IMR-90 (cell line): ENCODE measurements at regions not wholly inside any gene's neighbourhood (a gene's known extent, or its start where the extent isn't known, plus 50 kb on each side); places are given as distances from the start of the nearest gene placed in this dataset.

Experiments used
- CEBPB ChIP-seq: IDR thresholded peaks from 2 replicates; pipeline ENCODE4 v1.6.1; 2012; ENCODE audit warnings: low read depth, low read length, improper control_type of control experiment
- CTCF ChIP-seq: conservative IDR thresholded peaks from 2 replicates; pipeline ENCODE4 v1.5.1; 2012; ENCODE audit warnings: mild to moderate bottlenecking, low read depth, low read length, improper control_type of control experiment
- POLR2A ChIP-seq: IDR thresholded peaks from 2 replicates; pipeline ENCODE4 v1.6.1; 2012; ENCODE audit warnings: mild to moderate bottlenecking, low read depth, low read length

DNA sequence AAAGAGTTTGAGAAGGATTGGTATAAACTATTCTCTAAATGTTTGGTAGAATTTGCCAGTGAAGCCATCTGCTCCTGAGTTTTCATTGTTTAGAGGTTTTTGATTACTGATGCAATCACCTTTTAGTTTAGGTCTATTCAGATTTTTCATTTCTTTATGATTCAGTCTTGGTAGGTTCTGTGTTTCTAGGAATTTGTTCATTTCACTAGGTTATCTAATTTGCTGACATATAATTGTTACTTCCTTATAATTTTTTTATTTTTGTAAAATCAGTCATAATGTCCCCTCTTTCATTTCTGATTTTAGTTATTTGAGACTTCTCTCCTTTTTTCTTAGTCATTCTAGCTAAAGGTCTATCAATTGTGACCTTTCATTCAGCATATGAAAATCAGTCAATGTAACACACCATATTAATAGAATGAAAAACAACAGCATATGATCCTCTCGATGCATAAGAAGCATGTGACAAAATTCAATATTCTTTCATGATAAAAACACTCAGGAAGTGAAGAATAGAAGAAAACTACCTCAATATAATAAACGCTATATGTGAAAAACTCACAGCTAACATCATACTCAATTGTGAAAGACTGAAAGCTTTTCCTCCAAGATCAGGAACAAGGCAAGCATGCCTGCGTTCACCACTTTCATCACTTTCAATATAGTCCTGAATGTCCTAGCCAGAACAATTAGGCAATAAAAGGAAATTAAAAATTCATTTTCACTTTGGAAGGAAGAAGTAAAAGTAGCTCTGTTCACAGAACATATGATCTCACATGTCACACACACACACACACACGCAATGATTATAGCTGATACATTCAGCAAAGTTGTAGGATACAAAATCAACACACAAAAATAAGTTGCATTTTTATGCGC is 149.1 kb downstream of the COG6 start:
- TF ChIP-seq CTCF (no peak), POLR2A (no peak), CEBPB (no peak)
